ENCODE measurements at regions not wholly inside any gene's neighbourhood (a gene's known extent, or its start where the extent isn't known, plus 50 kb on each side); places are given as distances from the start of the nearest gene placed in this dataset.

GRCh38 chr10:46220872-46221538 is 65.8 kb upstream of the ANTXRL start:
- H3K9ac ChIP-seq (ENCODE audit: insufficient read length, low read depth) = no peak overlapping the region
- TF ChIP-seq ZNF274 (IDR thresholded peaks at IDR 0.05; ENCODE audit: low read depth, low read length) = no peak
- TF ChIP-seq YY1 (IDR thresholded peaks at IDR 0.05; ENCODE audit: insufficient read depth, insufficient read length) = no peak
- TF ChIP-seq SUZ12 (IDR thresholded peaks at IDR 0.05; ENCODE audit: extremely low read depth, insufficient read depth, insufficient read length) = no peak
- no peak overlapping the region for H3K4me3 ChIP-seq (ENCODE audit: insufficient read length, low read depth)
- no peaks in the 10 kb centered on the region for H3K27me3 ChIP-seq (ENCODE audit: insufficient read depth, insufficient read length)
- DNase-seq (ENCODE audit: low read depth, low spot score) = no peak
- H3K9me3 ChIP-seq (ENCODE audit: insufficient read depth, low read length) = no peaks in the 10 kb centered on the region
- peaks cover 8% of the 10 kb centered on the region for H3K4me1 ChIP-seq (ENCODE audit: insufficient read depth, insufficient read length)
- no peaks in the 10 kb centered on the region for H3K36me3 ChIP-seq (ENCODE audit: insufficient read depth, insufficient read length, low read length)

DNA sequence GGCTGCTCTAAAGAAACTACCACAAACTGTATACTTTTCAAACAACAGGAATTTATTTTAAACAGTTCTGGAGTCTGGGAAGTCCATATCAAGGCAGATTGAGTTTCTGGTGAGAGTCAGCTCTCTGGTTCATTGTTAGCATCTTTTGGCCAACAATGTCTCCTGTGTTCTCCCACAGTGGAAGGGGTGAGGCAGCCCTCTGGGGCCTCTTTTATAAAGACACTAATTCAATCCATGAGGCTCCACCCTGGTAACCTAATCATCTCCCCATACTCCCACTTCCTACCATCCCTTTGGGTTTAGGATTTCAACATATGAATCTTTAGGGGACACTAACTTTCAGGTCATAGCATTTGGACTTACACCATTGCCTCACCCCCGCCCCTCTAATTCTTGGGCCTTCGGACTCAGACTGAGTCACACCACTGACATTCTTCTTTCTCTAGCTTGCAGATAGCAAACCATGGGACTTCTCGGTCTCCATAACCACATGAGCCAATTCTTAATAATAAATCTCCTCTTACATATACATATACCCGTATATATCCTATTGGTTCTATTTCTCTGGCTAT is 64.3 kb upstream of the ANTXRL start:
- H3K36me3 ChIP-seq (ENCODE audit: insufficient read depth, insufficient read length, low read length) = no peaks in the 10 kb centered on the region

GRCh38 chr10:46223064-46223480 is 63.7 kb upstream of the ANTXRL start:
- no peak overlapping the region for H3K4me3 ChIP-seq (ENCODE audit: insufficient read length, low read depth)
- DNase-seq (ENCODE audit: low read depth, low spot score) = no peak
- H3K9me3 ChIP-seq (ENCODE audit: insufficient read depth, low read length) = no peaks in the 10 kb centered on the region
- no peaks in the 10 kb centered on the region for H3K27me3 ChIP-seq (ENCODE audit: insufficient read depth, insufficient read length)
- peaks cover 7% of the 10 kb centered on the region for H3K4me1 ChIP-seq (ENCODE audit: insufficient read depth, insufficient read length)
- H3K9ac ChIP-seq (ENCODE audit: insufficient read length, low read depth) = no peak overlapping the region
- no peaks in the 10 kb centered on the region for H3K36me3 ChIP-seq (ENCODE audit: insufficient read depth, insufficient read length, low read length)
- TF ChIP-seq YY1 (IDR thresholded peaks at IDR 0.05; ENCODE audit: insufficient read depth, insufficient read length) (no peak), SUZ12 (IDR thresholded peaks at IDR 0.05; ENCODE audit: extremely low read depth, insufficient read depth, insufficient read length) (no peak), ZNF274 (IDR thresholded peaks at IDR 0.05; ENCODE audit: low read depth, low read length) (no peak)

More for the DNA sequence above, 64.3 kb upstream of the ANTXRL start:
- Histone ChIP-seq H3K4me3 (ENCODE audit: insufficient read length, low read depth) (no peak overlapping the region), H3K27me3 (ENCODE audit: insufficient read depth, insufficient read length) (no peaks in the 10 kb centered on the region), H3K4me1 (ENCODE audit: insufficient read depth, insufficient read length) (peaks cover 7% of the 10 kb centered on the region), H3K9me3 (ENCODE audit: insufficient read depth, low read length) (no peaks in the 10 kb centered on the region), H3K9ac (ENCODE audit: insufficient read length, low read depth) (no peak overlapping the region)
- no peak for DNase-seq (ENCODE audit: low read depth, low spot score)
- TF ChIP-seq SUZ12 (IDR thresholded peaks at IDR 0.05; ENCODE audit: extremely low read depth, insufficient read depth, insufficient read length) = no peak
- TF ChIP-seq YY1 (IDR thresholded peaks at IDR 0.05; ENCODE audit: insufficient read depth, insufficient read length) = no peak
- no peak for TF ChIP-seq ZNF274 (IDR thresholded peaks at IDR 0.05; ENCODE audit: low read depth, low read length)

DNA sequence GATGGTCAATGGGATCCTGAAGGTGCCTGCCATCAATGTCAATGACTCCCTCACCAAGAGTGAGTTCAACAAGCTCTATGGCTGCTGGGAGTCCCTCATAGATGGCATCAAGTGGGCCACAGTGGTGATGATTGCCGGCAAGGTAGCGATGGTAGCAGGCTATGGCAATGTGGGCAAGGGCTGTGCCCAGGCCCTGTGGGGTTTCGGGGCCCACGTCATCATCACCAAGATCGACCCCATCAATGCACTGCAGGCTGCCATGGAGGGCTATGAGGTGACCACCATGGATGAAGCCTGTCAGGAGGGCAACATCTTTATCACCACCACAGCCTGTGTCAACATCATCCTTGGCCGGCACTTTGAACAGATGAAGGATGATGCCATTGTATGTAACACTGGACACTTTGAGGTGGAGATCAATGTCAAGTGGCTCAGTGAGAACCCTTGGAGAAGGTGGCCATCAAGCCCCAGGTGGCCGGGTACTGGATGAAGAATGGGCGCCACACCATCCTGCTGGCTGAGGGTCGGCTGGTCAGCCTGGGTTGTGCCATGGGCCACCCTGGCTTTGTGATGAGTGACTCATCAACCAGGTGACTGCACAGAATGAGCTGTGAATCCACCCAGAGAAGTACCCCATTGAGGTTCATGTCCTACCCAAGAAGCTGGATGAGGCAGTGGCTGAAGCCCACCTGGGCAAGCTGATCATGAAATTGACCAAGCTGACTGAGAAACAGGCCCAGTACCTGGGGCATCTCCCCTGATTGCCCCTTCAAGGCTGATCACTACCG is 63.0 kb upstream of the ANTXRL start:
- H3K4me3 ChIP-seq (ENCODE audit: insufficient read length, low read depth) = no peak overlapping the region
- H3K9me3 ChIP-seq (ENCODE audit: insufficient read depth, low read length) = no peaks in the 10 kb centered on the region
- TF ChIP-seq YY1 (IDR thresholded peaks at IDR 0.05; ENCODE audit: insufficient read depth, insufficient read length) (no peak), SUZ12 (IDR thresholded peaks at IDR 0.05; ENCODE audit: extremely low read depth, insufficient read depth, insufficient read length) (no peak)
- peaks cover 10% of the 10 kb centered on the region for H3K4me1 ChIP-seq (ENCODE audit: insufficient read depth, insufficient read length)
- no peaks in the 10 kb centered on the region for H3K36me3 ChIP-seq (ENCODE audit: insufficient read depth, insufficient read length, low read length)
- no peak for DNase-seq (ENCODE audit: low read depth, low spot score)
- no peaks in the 10 kb centered on the region for H3K27me3 ChIP-seq (ENCODE audit: insufficient read depth, insufficient read length)
- no peak overlapping the region for H3K9ac ChIP-seq (ENCODE audit: insufficient read length, low read depth)

DNA sequence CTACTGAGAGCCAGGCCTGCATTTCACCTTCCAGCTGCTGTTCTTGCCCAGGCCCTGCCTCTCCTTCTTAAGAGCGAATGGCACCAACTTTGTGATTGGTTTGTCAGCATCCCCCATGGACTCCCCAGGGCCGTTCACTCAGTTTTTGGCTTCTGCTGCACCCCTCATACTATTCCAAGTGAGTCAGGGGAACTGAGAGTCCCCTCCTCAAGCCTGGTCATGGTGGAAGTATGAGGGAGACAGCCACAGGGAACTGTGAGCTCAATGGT is 62.4 kb upstream of the ANTXRL start:
- no peak overlapping the region for H3K9ac ChIP-seq (ENCODE audit: insufficient read length, low read depth)
- no peaks in the 10 kb centered on the region for H3K27me3 ChIP-seq (ENCODE audit: insufficient read depth, insufficient read length)
- H3K9me3 ChIP-seq (ENCODE audit: insufficient read depth, low read length) = no peaks in the 10 kb centered on the region
- no peaks in the 10 kb centered on the region for H3K36me3 ChIP-seq (ENCODE audit: insufficient read depth, insufficient read length, low read length)
- TF ChIP-seq ZNF274 (IDR thresholded peaks at IDR 0.05; ENCODE audit: low read depth, low read length) = no peak
- TF ChIP-seq YY1 (IDR thresholded peaks at IDR 0.05; ENCODE audit: insufficient read depth, insufficient read length) = no peak
- TF ChIP-seq SUZ12 (IDR thresholded peaks at IDR 0.05; ENCODE audit: extremely low read depth, insufficient read depth, insufficient read length) = no peak
- H3K4me1 ChIP-seq (ENCODE audit: insufficient read depth, insufficient read length) = peaks cover 10% of the 10 kb centered on the region
- H3K4me3 ChIP-seq (ENCODE audit: insufficient read length, low read depth) = no peak overlapping the region
- no peak for DNase-seq (ENCODE audit: low read depth, low spot score)

DNA sequence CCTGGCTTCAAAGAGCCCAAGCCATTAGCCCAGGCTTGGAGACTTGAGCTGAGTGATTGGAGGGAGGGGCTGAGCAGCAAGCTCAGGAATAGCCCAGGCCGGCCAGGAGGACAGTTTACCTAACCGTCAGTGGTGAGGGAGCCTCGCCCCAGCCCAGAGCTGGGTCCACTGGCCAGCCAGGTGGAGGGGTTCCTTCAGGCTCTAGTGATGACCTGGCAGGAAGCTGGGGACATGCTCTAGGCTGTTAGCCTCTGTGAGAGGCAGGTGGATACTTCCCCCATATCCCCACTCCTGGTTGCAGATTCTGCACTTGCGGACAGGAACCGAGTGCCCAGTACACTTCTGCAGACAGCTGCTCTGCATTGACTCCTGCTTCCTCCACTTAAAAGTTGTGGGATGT is 61.2 kb upstream of the ANTXRL start:
- Histone ChIP-seq H3K9me3 (ENCODE audit: insufficient read depth, low read length) (no peaks in the 10 kb centered on the region), H3K27me3 (ENCODE audit: insufficient read depth, insufficient read length) (no peaks in the 10 kb centered on the region), H3K4me1 (ENCODE audit: insufficient read depth, insufficient read length) (peaks cover 10% of the 10 kb centered on the region), H3K9ac (ENCODE audit: insufficient read length, low read depth) (no peak overlapping the region), H3K4me3 (ENCODE audit: insufficient read length, low read depth) (no peak overlapping the region), H3K36me3 (ENCODE audit: insufficient read depth, insufficient read length, low read length) (no peaks in the 10 kb centered on the region)
- no peak for DNase-seq (ENCODE audit: low read depth, low spot score)
- TF ChIP-seq SUZ12 (IDR thresholded peaks at IDR 0.05; ENCODE audit: extremely low read depth, insufficient read depth, insufficient read length) (no peak), YY1 (IDR thresholded peaks at IDR 0.05; ENCODE audit: insufficient read depth, insufficient read length) (no peak), ZNF274 (IDR thresholded peaks at IDR 0.05; ENCODE audit: low read depth, low read length) (no peak)

DNA sequence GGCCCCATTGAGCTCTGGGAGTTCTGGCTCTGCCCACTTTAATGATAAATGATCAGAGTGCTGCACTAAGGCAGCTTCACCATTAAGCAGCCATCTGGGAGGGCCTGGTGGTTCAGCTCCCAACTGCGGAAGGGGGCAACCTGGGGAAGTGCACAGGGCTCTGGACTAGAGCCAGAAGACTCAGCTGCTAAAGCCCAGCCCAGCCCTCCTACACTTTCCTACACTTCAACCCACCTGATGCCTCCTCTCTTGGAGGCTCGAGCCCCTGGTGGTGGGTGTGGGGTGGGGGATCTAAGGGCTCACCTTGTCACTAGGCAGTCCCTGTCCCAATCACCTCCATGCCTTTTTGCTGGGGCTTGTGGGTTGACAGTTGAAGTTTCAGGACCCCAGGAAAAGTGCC is 60.6 kb upstream of the ANTXRL start:
- H3K27me3 ChIP-seq (ENCODE audit: insufficient read depth, insufficient read length) = no peaks in the 10 kb centered on the region
- no peak overlapping the region for H3K4me3 ChIP-seq (ENCODE audit: insufficient read length, low read depth)
- H3K4me1 ChIP-seq (ENCODE audit: insufficient read depth, insufficient read length) = peaks cover 8% of the 10 kb centered on the region
- H3K36me3 ChIP-seq (ENCODE audit: insufficient read depth, insufficient read length, low read length) = no peaks in the 10 kb centered on the region
- TF ChIP-seq SUZ12 (IDR thresholded peaks at IDR 0.05; ENCODE audit: extremely low read depth, insufficient read depth, insufficient read length) (no peak), YY1 (IDR thresholded peaks at IDR 0.05; ENCODE audit: insufficient read depth, insufficient read length) (no peak), ZNF274 (IDR thresholded peaks at IDR 0.05; ENCODE audit: low read depth, low read length) (no peak)
- H3K9ac ChIP-seq (ENCODE audit: insufficient read length, low read depth) = no peak overlapping the region
- H3K9me3 ChIP-seq (ENCODE audit: insufficient read depth, low read length) = no peaks in the 10 kb centered on the region
- no peak for DNase-seq (ENCODE audit: low read depth, low spot score)
